A673 (cell line): ENCODE measurements at regions not wholly inside any gene's neighbourhood (a gene's known extent, or its start where the extent isn't known, plus 50 kb on each side); places are given as distances from the start of the nearest gene placed in this dataset.

ENCODE experiments used
- CTCF ChIP-seq: fragments of 300-800, 200-600 bp; sonication (generic); conservative IDR thresholded peaks from 2 replicates; pipeline ENCODE4 v1.5.1; 2017; ENCODE audit warnings: low read depth, mild to moderate bottlenecking, antibody characterized with exemption, low read length, moderate library complexity, mixed read lengths
- EZH2 ChIP-seq: fragments of 200-600 bp; sonication (generic); IDR thresholded peaks from 2 replicates; pipeline ENCODE4 v1.6.1; 2017; ENCODE audit warnings: borderline replicate concordance, low read depth, mild to moderate bottlenecking, mixed read lengths, antibody characterized with exemption, low read length; ENCODE audit not compliant: poor library complexity, severe bottlenecking

GRCh38 chr6:154614101-154614500 is 103.6 kb upstream of the CNKSR3 start:
- TF ChIP-seq CTCF (no peak), EZH2 (no peak)
